ENCODE measurements at regions not wholly inside any gene's neighbourhood (a gene's known extent, or its start where the extent isn't known, plus 50 kb on each side); places are given as distances from the start of the nearest gene placed in this dataset.

GRCh38 chr10:62946278-62946677, 130.1 kb upstream of the EGR2 start:
- TF ChIP-seq POLR2A (IDR thresholded peaks at IDR 0.05) (no peak), CTCF (IDR thresholded peaks at IDR 0.05) (no peak)
